G401 (cell line): ENCODE measurements at regions not wholly inside any gene's neighbourhood (a gene's known extent, or its start where the extent isn't known, plus 50 kb on each side); places are given as distances from the start of the nearest gene placed in this dataset.

Source experiments
- DNase-seq: peaks from one replicate; pipeline ENCODE4 v3.0.0-alpha.2; 2015; ENCODE audit warnings: low spot score
- in situ Hi-C: cut with HindIII; loops from 2 replicates; pipeline ENCODE4 v1.10.0; 2016; ENCODE audit warnings: low sequenced_read_pairs, mixed read lengths

DNA sequence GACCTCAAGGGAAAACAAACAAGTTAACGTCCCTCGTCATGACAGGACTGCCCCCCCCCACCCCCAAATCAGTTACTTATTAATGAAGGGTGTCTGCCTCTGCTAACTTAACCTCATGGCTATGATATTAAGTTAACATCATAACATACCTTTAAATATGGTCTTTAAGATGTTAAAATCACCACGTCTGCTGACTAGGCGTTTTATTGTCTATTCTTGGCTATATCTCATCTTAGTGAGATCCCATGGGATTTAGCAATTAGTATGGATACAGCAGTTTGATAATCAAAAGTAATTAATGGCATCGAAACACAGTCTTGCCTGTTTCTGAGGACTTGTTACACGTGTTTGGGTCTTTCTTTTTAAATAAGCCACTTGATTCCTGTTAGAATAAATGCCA, 186.9 kb downstream of the FOXB1 start:
- DNase-seq = no peak
- in situ Hi-C loops = no loop called here

DNA sequence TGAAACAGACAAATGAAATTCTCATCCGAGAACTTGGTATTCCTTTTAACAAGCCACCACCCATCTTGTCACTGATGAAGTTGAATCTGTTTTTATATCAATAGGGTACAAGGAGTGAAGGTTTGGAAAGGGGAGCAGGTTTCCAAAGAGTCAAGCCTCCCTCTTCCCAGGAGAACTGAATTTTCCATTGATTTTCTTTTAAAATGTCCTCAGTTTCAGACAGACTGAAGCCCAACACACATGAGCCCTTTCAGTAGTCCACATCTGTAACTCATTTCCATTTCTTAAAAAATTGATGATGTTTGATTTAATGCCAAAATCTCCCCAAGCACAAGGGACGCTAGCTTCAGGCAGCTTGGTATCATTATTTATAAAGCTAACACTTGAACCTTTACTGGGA, 187.7 kb downstream of the FOXB1 start:
- no peak for DNase-seq
- in situ Hi-C loops = no loop called here

DNA sequence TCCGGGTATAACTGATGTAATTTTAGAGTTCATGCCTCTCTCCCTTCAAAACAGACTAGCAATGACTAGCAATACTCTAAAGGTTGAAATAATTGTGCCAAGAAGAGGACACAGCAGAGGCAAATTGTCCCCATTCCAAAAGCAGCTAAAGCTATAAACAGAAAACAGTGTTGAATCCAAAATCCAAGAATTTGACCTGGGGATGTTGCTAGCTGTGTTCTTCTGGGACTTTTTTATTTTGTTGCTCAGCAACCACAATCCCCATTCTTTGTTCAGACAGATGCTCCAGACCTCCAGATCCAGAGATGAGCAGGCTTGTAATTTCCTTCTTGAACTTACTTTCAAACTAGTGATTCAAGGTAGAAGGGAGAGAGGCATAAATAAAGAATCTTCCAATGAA, 191.5 kb downstream of the FOXB1 start:
- in situ Hi-C loops = no loop called here
- peak; percentile 22 for DNase-seq

DNA sequence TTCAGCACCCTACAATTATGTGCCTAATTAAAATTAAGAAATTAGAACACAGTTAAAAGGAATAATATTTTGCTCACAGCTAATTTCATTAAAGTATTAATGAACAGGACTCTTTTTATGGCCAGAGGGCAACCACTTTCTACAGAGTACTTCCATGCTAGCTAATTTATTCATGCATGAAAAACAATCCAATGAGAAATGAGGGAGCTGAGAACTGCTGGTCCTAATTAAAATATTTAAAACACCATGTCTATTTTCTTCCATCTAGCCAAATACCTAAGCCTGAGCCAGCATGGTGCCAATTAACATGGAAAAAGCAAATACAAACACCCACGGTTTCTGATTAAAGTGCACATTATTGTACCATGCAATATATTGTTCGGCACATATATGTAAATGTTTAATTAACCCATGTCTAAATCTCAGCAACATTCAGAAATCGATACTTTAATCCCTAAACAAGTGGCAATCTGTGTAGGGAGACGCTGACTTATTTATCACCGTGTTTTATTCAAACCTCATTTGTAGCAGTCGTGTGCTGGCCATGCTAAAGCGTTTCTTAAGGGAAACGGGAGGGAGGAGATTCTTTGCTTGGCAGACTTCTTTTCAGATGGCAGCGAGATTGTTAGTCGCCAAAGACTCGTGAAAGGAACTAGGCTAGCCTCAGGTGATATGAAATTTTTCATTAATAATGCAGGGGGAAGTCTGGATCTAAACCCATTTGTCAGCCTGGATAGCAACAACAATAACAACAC, 193.5 kb downstream of the ANXA2 start:
- peak; percentile 5 for DNase-seq
- in situ Hi-C loops = no loop called here

DNA sequence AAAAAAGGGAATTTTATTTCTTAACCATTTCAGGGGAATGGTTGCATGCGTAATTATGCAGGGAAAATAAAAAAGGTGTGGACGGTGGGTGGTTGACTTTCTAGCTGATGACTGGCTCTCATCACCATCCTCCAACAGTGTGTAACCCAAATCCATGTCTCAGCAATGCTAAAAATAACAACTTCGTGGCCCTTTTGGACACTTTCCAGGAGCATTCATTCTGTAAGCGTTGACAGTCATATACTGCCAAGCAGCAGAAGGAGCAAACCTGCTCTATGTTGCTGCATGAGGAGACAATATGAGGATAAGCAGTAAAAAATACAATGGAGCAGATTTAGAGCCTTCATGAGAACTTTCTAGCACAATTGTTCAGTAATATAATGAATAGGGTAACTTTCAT, 189.1 kb downstream of the ANXA2 start:
- in situ Hi-C loops = no loop called here
- DNase-seq = peak; percentile 96

DNA sequence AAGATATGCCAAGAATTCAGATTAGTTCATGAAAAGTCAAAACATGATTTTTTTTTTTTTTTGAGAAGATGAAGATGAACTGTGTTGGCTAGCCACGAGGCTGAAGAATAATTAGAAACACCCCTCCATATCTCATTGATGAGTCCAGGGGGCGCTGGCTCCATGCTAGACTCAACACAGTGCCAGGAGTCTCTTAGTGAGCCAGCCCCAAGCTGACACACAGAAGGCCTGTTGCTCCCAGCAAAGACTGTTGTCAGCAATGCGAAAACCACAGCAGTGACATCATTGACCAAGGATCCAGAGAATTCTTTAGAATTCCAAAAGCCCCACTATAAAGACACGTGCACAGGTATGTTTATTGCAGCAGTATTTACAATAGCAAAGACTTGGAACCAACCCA, 185.2 kb downstream of the ANXA2 start:
- in situ Hi-C loops = no loop called here
- no peak for DNase-seq

DNA sequence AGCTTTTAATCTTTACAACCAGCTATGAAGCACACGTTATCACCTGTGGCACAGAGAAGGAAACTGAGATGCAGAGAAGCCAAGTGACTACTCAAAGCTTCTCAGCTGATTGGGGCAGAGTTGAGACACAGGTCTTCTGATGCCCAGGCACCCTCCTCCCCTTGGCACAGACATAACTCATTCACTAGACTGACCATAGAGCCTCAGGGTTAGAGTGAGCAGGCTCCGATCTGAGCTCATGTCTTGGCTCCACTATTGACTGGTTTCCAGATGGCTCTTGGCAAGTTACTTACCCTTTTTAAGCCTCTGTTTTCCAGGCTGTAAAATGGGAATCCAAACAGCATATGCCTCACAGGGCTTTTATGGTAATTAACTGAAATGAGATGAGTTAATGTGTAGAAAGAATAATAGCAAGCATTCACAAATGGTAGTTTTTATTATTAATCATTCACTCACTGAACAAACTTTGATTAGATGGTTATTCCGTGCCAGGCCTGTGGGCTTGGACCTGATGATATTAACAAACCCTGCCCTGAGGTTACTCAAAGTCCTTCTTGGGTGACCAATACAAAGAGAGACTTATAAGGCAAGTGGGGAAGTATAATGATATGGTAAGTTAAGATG, 184.3 kb downstream of the ANXA2 start:
- in situ Hi-C loops = no loop called here
- no peak for DNase-seq

DNA sequence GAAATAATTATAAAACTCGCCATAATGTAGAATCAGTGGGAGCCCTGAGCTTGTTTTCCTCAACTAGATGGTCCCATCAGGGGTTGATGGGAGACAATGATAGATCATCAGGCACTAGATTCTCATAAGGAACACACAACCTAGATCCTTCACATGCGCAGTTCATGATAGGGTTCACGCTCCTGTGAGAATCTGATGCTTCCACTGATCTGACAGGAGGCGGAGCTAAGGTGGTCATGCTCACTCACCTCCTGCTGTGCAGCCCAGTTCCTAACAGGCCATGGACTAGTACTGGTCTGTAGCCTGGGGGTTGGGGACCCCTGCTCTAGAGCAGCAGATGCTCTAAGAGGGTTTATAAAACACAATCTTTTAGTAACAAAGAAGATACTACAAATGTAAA, 183.6 kb downstream of the ANXA2 start:
- in situ Hi-C loops = no loop called here
- no peak for DNase-seq

DNA sequence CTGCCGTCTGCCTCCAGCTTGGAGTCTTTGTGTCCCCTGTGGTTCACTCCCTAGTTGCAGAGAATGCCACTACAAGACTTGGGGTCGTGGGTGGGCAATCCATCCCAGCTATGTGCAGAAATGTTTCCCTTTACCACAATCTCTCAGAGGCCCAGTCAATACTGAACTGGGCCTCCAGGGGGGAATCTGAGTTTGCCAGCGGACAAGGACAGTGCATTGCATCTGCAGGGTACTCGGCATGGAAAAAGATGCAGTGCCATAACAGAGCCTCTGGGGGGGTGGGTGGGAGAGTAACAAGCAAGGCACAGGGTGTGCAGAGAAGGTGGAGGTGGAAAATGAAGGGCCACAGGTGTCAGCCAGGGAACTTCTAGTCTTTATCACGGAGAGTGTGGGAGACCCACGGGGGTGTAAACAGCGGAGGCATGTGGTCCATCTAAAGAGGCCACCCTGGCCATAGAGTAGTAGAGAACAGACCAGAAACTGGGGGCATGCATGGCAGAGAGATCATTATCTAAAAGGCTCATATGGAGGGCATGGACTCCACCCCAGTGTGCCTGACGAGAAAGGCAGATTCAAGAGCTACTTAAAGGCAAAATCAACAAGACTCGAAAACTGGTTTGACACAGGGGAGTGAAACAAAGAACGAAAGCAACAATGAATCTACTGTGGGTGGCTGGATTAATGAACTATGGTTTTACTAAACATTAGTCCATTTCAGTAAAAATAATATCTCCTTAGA, 182.4 kb downstream of the ANXA2 start:
- DNase-seq = no peak
- in situ Hi-C loops = no loop called here

DNA sequence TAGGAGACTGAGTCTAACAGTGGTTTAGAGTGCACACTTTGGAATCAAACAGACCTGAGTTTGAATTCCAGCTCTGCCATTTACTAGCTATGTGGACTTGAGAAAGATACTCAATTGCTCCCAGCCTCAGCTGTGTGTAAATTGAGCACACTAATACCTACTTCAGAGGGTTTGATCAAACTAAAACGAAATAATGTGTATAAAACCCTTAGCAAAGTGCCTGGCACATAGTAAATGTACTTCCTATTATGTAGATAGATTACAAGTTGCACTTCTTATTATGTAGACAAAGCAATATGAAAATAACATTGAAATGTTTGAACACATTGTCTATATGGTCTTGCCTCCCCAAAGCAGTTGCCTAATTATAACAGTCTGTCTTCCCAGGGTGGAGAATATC, 180.6 kb downstream of the ANXA2 start:
- DNase-seq = no peak
- in situ Hi-C loops = no loop called here

DNA sequence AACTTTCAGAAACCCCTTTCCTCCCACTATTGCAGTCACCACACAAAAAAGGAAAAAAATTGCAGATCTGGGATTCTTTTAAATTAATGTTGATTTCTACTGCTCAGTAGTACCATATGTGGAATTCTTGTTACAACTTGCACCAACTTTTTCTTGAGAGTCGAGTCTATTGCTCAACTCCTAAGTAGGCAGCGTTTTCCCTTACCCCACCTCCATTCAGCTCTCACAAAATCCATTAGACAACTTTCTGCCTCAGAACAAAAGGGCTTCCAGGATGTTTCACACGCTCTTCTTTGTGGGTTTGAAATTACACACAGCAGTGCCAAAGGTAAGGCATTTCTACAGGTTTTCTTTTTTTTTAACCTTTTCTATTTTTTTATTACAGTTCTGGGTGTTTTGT, 179.5 kb downstream of the ANXA2 start:
- in situ Hi-C loops = no loop called here

DNA sequence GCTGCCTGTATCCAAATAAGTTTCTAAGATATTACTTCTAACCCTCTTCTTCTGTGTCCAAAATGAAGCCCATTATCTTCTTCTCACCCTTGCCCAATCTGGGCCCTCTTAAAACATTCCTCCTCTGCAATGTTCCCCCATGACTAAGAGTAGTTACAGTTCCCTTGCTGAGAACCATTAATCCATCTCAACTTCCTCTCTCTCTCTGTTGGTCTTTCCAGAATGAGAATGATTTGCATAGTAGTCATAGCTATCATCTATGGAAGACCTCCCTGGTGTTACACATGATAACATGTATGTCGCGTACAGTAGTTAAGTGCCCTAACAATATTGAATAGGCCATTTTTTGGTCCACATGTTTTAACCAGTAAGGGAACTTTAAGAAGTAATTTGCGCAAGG, 177.9 kb downstream of the ANXA2 start:
- in situ Hi-C loops = no loop called here
- DNase-seq = no peak

More for the DNA sequence above, 179.5 kb downstream of the ANXA2 start:
- DNase-seq = no peak

DNA sequence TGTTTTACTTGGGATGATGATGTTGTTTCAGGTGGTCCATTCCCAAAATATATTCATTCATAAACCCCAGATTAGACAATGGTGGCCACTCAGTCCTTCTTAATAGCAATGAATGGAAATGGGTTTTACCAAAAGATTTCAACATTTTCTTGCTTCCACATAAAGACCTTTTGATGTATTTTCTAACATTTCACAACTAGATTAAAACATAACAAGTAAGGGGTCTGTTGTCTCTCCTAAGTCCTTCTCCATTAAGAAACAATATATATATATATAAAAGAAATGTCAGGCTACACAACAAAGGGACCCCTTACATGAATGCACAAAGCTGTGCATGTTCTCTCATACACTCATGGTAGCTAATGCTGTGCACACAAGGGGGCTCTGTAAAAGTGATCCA, 176.4 kb downstream of the ANXA2 start:
- in situ Hi-C loops = no loop called here
- DNase-seq = no peak

DNA sequence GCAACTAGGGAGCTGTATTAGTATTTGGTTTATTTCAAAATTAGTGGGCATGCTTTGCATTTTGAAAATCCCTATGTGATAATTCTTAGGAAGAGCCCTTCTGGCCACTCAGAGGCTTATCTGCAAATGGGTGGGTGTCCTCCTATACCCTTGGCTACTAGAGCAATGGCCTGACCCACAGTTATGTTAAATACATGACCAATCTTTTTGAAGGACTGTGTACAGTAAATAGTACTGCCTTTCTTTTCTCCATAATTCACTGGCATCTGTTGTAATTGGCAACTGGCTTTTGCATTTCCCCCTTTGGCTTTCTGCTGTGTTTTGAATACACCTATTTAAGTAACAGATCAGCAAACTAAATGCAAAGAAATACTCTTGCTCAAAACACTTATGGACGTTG, 175.4 kb downstream of the ANXA2 start:
- DNase-seq = no peak
- in situ Hi-C loops = no loop called here

DNA sequence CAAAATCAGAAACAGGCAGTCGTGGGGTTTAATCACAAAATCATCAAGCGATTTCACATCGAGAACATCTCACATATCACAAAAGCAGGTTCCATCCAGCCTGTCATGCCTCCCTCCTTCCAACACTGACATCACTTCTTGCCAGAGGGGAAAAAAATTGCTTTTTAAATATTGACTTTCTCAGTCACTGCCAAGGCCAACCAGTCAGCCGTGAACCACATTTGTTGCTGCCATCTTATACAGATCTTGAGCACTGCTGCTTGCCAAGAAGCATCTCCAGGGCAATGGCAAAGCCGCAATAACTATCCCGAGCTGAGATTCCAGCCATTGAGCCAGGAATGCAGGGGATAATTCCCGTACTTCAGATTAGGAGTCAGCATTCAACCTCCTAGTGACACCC, 174.6 kb downstream of the ANXA2 start:
- DNase-seq = peak; percentile 17
- in situ Hi-C loops = no loop called here

DNA sequence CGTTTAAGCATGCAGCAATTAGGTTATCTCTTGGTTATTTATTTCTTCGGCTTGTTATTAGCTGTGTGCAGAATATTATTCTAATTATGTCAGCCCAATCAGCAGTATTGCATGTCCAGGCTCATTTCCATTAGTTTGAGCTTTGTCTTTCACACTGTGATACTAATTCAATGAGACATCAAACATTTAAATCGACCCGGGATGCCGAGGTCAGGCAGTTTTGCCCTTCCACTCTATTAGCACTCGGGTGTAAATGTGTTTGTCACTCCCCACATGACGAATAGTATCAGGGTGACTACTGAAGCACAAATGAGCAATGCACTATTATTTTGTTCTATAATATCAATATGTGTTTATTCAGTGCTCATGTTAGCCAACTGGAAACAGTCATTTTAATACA, 170.9 kb downstream of the ANXA2 start:
- no peak for DNase-seq
- in situ Hi-C loops = no loop called here

DNA sequence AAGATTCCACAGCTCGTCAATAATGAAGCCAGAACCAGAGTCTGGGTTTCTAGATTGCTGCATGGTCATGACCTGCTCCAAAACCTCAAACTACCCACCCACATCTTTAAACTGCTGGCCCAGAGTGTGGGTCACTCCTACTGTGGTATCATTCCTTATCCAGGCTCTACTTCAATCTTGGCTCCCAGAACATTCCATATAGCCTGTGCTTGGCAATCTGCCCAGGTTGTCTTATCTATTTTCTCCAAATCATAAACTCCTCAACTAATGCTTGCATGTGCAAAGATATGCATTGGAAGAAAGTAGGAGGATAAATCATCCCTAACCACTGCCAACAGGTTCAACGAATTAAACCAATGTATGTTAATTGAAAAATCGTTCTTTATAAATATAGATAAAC, 169.7 kb downstream of the ANXA2 start:
- in situ Hi-C loops = no loop called here

DNA sequence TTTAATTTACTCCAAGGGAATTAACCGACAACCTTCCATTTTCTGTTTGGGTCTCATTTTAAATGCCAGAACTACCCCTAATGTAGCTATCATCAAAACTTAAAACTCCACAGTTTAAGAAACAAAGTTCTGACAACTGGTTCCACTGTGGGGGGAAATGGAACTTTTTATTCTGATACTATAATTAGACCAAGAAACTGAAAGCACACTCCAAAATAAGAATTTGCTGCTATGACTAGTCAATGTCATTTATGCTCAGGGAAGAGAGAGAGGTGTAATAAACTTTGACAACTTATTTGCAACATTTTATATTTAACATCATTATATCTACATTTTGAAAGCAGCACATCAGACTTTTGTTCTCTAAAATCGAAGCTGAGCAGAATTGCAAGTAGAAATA, 169.2 kb downstream of the ANXA2 start:
- no peak for DNase-seq
- in situ Hi-C loops = no loop called here

More for the DNA sequence above, 169.7 kb downstream of the ANXA2 start:
- DNase-seq = no peak

DNA sequence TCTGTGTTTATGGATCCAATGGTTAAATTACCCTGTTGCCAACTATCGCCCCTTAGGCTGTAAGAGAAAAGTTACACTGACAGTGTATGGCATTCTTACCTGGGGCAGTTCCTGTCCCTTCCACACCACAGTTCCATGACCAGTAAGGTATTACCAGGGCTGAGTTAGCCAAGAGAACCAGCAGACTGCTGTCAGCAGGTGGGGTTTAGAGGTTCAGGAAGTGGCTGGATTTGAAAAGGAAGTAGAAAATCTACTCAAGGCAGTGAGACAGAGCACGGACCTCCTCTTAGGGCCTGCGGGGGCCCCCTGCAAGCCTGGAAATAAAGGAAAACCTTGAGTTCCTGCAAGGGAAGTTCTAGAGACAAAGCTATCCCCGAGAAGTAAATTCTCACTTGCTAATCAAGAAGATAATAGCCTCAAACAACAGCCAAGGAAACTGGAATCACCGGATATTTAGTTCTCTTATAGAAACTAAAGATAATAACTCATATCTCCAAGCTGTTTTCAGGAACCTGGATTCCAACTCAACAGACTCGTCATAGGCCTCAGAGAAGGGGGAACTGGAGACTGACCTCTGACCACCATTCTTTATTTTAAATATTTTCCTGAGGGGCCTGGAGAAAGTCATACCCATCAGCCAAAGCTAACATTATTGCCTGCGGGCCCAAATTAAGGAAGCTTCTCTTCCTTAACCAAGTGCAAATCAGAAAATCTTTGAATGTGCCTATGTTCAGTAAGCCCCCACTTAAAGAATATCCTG, 161.7 kb downstream of the ANXA2 start:
- in situ Hi-C loops = no loop called here

DNA sequence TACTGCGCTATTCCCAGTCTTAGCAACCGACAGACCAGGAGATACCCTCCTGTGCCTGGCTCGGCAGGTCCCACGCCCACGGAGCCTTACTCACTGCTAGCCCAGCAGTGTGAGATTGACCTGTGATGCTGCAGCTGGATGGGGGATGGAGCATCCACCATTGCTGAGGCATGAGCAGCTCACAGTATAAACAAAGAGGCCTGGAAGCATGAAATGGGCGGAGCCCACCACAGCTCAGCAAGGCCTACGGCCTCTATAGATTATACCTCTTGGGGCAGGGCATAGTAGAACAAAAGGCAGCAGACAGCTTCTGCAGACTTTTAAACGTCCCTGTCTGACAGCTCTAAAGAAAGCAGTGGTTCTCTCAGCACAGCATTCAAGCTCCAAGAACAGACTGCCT, 160.3 kb downstream of the ANXA2 start:
- no peak for DNase-seq
- in situ Hi-C loops = no loop called here

More for the DNA sequence above, 161.7 kb downstream of the ANXA2 start:
- no peak for DNase-seq
